ENCODE measurements at regions not wholly inside any gene's neighbourhood (a gene's known extent, or its start where the extent isn't known, plus 50 kb on each side); places are given as distances from the start of the nearest gene placed in this dataset.

DNA sequence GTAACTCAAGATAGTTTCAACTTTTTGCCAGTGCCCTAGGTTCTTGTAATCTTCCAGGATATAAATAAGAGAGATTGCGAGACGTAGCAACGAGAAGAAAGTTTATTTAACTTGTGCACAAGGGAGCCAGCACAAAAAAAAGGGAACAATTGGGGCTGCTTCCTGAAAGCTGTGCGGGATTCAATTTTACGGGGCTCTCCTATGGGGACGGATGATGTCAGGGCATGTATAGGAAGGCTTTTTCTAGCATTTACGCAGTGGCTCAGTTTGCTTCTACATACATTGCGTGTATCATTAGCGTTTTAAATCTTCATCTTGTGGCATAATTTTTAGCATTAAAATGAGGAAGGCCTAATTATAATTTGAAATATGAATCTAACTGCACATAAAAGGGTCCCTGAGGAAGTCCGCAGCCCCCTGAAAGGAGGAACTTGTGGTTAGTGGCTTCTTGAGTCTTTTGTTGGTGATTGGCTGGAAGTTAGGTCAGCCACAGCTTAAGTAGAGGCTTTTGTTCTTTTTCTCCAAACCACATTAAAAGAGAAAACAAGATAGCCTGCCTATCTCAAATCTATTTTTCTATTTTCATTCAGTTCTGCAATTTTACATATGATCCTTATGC lies 668.2 kb upstream of the NDST4 start:
- no peak for DNase-seq (ENCODE audit: low read depth)

DNA sequence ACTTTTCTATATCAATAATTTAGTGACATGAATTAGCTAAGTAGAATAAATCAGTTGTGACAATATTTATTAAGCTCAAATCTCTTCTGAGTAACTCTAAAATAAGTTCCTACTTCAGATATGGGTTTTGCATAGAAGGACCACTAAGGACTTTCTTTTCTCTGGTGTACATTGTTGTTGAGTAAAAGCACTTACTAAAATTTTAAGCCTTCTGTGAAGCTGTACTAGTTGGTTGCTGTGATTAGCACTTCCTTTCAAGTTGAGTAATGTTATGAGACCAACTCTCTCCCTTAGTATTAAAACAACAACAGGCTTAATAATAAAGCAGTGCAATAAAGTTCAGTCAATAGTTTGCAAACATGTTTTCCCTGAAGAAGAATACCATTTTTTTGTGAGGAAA lies 667.4 kb upstream of the NDST4 start:
- DNase-seq (ENCODE audit: low read depth): no peak

DNA sequence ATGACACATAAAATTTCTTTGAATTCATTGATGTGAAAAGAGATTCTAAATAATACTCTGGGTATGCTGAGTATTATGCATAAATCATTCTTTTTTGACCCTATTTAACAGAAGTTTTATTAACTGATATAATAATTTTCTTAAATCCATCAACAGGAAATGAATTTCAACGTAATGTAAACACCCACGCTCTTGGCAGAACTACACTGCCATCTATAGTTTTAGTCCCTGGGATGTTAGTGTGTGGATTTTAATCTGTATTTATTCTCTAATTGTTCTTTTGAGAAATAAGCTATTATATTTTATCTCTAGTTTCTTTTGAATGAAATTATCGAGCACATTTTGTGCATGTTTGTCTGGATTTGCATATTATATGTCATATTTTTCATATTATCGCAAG lies 666.8 kb upstream of the NDST4 start:
- DNase-seq (ENCODE audit: low read depth): no peak

DNA sequence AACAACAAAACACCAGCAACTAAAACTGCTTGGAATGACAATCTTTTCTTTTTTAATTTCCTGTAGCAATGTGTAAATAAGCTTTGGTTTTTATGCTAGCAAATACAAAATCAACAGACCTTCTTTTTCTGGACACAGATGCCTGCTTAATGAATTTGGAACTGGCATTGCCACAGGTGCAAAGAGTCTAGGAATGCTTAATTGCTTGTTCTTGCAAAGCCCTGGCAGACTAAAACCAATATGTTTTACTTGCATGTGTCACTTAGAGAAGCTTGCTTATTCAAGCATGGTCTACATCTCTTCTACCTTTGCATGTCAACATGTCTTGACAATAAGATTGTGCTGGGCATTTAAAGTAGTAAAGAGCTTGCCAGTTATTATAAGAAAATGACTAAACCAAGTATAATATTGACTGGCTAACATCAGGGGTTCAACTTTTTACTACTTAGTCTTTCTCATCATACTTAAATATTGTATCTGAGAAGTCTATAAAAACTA lies 656.7 kb upstream of the NDST4 start:
- DNase-seq (ENCODE audit: low read depth): no peak

DNA sequence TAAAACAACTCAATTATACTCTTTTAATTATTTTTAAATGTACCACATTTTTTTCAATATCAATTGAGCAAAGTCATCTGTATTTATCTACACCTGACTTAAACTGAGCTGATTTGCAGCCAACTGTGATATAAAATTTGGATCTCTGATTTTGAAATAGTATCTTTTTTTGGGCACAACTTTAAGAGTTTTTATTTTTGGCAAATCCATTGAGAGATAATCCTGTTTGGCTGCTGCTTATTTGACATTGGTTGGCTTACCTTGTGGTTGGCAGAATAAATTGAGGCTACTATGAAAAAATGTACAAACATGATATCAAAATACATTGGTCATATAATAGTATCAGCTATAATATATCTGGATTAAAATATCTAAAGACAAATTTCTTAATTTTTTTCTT lies 656.0 kb upstream of the NDST4 start:
- DNase-seq (ENCODE audit: low read depth): no peak

DNA sequence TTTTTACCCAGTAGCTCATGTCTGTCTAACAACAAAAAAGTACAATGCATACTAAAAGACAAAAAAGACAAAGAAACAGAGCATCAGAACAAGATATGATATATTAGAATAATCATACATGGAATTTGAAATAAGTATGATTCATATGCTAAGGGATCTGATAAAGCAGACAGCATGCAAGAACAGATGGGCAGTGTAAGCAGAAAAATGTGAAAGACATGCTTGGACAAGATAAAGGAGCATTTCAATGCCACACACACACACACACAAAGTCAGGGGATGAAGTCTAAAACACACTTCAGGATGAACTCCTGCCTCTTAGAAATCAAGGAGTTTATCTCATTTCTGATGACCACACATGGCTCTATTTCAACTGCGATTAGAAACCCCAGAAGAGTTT lies 649.6 kb upstream of the NDST4 start:
- no peak for DNase-seq (ENCODE audit: low read depth)

DNA sequence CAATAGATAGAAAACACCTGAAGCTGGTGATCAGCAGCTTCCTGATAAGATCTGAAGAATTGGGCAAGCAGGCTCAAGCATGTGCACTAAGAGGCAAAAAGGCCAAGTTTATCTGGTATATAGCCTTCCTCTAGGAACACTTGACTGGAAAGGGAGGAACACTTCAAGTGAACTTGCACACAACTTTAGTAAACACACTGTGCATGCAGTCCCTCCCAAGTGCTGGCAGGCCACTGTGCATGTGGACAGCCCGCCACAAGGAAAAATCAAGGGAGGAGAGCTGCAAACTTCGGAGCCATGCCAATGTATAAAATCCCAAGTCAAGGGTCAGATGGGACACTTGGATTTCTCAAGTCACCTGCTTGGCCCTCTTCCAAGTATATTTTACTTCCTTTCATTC lies 645.8 kb upstream of the NDST4 start:
- no peak for DNase-seq (ENCODE audit: low read depth)

DNA sequence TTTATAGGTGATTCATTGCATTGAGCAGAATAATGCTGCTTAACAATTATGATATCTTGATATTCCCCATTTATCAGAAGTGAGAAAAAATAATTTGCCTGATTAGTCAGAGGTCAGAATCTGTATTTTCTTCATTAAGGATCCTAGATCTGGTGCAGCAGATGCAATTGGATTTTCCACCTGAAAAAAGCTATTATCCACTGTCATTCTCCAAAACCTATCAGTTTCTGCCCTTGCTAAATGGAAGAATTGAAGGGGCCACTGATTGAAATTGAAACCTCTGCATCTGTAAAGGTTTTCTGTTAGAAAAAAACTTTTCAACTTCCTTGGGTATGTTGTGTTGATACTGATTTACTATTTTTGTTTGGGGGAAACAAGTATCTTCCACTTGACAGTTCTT lies 636.0 kb upstream of the NDST4 start:
- DNase-seq (ENCODE audit: low read depth): no peak

DNA sequence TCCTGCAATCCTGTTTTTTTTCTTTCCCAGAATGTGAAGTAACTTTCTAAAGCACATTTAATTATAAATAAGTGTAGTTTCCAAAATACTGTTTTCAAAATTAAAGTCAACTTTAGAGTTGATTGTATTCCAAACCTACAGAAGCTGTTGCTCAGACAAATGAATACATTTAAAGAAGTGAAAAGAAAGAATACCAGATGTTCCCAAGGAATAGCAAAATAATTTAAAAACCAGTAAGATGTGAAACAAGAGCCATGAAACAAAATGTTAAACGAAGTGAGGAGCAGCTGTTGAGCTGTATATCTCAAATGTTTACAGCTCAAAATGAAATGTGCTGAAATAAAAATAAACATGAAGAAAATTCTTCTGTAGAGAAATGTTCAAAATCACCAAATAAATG lies 627.4 kb upstream of the NDST4 start:
- DNase-seq (ENCODE audit: low read depth): no peak

DNA sequence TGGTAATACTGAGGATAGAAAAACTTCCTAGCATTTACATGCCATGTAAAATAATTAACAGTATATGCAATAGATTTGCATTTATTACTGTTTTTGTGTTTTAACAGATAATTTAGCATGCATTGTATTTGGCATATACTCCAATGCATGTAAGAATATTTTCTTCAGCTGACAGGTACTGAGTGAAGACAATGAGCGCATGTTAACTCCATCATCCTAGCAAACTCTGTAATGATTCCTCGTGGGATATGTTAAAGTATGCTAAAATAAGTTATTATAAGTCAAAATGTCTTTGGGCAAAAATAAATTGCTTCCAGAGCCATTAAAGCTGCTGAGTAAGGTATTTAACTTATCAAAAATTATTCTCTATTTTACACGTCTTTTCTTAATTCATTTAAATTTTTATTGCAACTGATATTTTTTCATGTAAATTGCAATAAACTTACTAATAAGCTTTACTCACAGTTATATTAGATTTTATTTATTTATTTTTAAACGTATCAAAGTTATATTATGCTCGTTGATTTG lies 616.4 kb upstream of the NDST4 start:
- DNase-seq (ENCODE audit: low read depth): no peak

DNA sequence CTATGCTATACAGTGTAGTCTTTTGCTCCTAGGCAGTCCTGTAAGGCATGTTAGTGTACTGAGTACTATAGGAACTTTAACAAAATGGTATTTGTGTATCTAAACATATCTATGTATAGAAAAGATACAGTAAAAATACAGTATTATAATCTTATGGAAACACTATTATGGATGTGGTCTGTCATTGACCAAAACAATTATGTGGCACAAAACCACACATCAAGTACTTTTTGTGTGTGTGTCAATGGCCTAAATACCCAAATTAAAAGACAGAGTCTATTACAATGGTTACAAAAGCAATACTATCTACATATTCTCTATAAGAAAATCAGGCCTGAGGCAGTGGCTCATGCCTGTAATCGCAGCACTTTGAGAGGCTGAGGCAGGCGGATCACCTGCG lies 610.2 kb upstream of the NDST4 start:
- DNase-seq (ENCODE audit: low read depth): no peak

DNA sequence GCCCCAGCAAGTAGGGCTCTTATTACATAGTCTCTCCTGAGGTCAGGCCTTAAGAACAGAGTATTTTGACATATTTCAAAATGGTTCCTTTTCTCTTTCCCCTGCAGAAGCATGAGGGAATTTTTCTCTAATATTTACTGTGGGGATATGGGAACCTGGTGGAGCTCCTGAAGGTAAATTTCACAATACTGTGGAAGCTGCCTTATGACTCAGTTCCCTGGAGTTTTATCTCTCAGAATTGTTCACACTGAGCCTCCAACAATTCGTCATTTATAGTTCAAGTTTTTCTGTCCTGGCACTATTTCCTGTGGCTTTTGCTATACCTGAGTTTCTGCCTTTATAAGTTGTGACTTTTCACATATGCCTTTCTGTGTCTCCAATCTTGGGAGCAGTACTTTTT lies 607.2 kb upstream of the NDST4 start:
- DNase-seq (ENCODE audit: low read depth): no peak

DNA sequence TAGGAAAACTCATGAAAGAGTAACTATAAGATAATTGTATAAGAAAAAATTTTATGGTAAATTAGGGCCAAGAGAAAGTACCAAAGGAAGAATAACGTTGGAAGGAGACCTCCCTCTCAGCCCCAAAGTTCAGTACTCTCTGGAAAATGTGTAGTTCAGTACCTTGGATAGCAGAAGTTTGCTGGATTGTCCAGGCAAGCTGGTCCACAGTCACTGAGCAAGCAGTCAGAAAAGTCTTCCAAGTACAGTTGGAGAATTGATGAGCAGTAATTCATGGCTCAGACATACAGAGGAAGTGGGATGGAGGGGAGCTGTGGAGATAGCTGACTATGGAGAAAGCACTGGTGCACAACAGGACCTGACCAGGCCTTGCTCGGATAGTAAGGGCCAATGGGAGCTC lies 598.2 kb upstream of the NDST4 start:
- DNase-seq (ENCODE audit: low read depth): no peak

DNA sequence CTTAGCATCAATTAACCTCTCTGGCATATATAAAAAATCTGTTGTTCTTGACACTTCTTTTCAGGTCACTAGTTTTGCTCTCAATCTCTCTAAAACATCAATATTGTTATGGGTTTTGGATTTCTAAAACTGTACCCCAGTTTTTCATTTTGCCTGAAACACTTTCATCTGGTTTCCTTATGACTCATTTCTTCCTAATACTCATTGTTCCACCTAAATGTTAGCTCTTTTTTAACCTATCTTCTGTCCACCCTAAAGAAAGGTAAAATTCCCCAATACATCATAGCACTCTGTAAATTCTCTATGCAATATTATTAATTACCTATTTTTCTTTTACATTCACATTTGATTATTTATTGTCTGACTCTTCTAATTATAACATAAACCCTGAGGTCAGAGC lies 575.5 kb upstream of the NDST4 start:
- no peak for DNase-seq (ENCODE audit: low read depth)

DNA sequence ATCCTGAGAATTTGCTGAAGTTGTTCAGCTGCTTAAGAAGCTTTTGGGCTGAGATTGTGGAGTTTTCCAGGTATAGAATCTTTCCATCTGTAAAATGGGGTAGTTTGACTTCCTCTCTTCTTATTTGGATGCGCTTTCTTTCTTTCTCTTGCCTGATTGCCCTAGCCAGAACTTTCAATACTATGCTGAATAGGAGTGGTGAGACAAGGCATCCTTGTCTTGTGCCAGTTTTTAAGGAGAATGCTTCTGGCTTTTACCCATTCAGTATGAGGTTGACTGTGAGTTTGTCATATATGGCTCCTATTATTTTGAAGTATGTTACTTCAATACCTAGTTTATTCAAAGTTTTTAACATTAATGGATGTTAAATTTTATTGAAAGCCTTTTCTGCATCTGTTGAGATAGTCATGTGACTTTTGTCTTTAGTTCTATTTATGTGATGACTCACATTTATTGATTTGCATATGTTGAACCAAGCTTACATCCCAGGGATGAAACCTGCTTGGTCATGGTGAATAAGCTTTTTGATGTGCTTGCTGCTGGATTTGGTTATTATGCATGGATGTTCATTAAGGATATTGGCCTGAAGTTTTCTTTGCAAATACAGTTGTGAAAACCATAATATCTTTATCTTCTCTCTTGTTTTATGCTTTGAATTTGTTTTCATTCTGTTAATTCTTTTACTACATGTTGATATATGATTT lies 573.8 kb upstream of the NDST4 start:
- DNase-seq (ENCODE audit: low read depth): no peak

DNA sequence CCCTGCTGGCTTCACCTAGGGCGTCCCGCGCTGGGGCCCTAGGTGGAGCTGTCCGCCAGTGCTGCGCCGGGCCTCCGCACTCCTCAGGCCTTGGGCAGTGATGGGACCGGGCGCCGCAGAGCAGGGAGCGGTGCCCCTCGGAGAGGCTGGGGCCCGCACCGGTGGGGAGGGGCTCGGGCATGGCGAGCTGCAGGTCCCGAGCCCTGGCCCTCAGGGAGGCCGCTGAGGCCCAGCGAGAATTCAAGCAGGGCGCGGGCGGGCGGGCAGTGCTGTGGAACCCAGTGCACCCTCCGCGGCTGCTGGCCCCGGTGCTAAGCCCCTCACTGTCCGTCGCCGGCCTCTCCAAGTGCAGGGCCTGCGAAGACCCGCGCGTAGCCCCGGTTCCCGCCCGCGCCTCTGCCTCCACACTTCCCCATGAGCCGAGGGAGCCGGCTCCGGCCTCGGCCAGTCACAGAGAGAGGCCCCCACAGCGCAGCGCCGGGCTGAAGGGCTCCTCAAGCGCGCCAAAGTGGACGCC lies 565.1 kb upstream of the NDST4 start:
- no peak for DNase-seq (ENCODE audit: low read depth)

DNA sequence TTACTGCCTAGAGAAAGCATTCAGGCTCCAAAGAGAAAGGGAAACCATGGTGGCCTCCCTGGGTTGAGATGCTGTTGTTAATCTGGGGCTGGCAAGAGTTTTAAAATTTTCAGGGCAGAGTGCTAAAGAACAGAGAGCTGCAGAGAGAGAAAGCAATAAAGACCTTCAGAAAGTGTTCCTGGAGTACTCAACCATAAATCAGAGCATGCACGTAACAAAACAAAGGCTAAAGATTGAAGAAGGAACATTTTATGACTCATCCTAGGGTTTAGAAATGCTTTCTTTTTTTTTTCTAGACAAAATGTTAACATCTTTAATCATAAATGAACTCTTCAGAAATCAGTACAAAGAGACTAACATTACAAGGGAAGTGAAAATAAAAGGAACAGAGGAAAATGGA lies 562.3 kb upstream of the NDST4 start:
- no peak for DNase-seq (ENCODE audit: low read depth)

DNA sequence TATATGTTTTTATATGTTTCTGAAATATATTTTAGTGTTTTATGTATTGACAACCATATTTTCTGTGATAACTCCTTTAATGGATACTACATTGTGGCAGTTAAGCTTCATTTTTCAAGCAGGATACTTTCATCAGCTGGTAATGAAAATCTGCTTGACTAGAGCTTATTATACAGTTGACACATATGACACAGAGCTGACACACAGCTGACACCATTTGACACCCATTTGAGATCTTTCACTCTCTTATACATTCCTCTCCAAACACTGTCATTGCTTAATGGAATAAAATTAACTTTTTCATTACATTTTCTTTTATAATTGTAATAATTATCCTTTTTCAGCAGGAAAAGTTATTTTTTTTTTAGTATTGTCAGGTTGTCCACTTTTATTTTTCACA lies 561.1 kb upstream of the NDST4 start:
- no peak for DNase-seq (ENCODE audit: low read depth)

DNA sequence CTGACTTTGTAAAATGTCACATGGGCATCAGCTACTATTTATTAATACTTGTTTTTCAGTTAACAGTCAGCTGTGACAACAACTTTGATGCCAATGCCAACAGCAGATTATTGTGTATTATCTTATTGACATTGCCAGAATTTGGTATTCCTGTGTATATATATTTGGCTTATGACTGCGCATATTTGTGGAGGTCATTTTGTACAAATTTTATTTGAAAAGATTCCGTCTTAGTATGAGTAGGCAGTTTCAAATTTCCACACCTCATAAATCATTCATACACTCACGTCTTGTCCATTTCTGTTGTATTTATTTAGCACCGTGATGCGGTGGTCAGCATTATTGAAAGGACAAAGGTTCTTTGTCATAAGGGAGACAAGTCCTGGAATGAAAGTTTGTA lies 558.2 kb upstream of the NDST4 start:
- DNase-seq (ENCODE audit: low read depth): no peak

DNA sequence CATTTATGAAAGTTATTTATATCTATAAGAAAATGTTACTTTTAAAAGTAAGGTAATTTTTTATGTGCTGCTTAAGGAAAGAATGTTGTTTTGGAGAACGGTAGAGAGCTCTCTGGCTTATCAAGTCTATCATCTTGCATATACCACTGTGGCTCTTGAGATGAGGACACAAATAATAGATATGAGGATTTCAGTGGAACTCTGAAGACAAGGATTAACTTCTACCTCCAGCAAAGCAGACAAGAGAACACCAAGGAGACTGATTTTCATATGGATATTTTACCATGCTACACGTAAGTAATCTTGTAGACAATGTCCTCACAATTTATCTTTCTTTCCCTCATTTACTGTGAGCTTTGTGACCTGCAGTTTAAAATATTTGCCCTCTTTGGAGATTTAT lies 557.5 kb upstream of the NDST4 start:
- DNase-seq (ENCODE audit: low read depth): no peak

DNA sequence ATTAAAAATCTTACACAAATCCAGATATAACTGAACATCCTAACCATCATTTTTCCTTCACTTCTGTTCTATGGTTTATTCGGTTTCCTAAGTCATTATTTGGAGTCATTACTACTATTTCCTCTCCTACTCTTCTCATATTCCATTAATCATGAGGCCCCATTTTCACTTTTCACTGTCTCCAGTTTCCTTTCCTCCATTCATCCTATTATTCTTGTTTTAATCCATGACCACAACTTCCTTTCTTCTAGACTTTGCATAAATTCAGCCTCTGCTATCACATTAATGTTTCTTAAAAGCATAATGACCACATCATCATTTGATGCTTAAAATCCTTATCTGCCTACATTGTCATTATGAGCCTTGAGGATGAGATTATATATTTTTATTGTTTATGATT lies 555.0 kb upstream of the NDST4 start:
- DNase-seq (ENCODE audit: low read depth): no peak

DNA sequence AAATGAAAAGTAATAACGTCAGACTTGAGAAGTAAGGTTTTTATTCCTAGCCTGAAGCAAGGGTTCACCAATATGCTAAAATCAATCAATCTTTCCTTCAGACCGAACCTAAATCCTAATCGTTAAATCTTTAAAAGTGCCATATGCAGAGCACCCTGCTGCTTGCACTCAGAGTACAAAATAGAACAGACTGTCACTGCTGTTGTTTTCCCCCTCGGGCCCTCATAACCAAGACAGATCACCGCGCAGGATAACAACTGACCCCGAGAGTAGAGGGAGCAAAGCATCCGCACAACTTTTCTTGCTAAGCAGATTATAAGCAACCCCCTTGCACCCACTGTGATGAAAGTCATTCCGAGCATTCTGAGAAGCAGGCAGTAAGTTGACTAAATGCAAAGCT lies 550.9 kb upstream of the NDST4 start:
- no peak for DNase-seq (ENCODE audit: low read depth)

DNA sequence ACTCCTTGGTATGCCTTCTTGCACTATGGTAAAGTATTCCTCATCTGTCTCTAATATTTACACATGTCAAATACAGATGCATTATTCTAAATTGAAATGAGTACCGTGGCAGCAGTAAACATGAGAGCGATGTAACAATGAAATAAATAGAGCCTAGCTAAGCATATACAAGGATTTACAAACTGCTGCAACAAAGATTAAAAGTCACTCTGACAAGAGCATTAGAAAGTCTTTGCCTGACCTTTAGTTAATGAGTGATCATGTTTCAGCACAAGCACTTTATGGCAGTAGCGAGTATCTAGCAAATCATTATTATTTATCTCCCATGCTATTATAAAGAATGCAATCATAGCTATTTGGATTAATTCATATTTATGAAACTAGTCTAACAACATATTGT lies 547.0 kb upstream of the NDST4 start:
- DNase-seq (ENCODE audit: low read depth): no peak
